SK-N-SH (cell line): ENCODE measurements at regions not wholly inside any gene's neighbourhood (a gene's known extent, or its start where the extent isn't known, plus 50 kb on each side); places are given as distances from the start of the nearest gene placed in this dataset.

ENCODE experiments used
- CTCF ChIA-PET: fragments of 300-600, 350-600 bp; formaldehyde crosslinking; extraction: SDS; loops from one replicate; lab custom pipeline; 2021; lab: Yijun Ruan, JAX
- POLR2A ChIA-PET: fragments of 350-600 bp; sonication (Branson Sonifier 250); formaldehyde crosslinking; extraction: SDS; loops from one replicate; lab custom pipeline; 2020; ENCODE audit warnings: antibody characterized with exemption, inconsistent platforms; lab: Yijun Ruan, JAX
- DNase-seq: peaks from one replicate; pipeline ENCODE4 v3.0.0; 2012
- H2AFZ ChIP-seq: fragments of 200-600 bp; sonication (generic); 2 replicates; pipeline ENCODE4 v1.8.1; 2016; ENCODE audit warnings: antibody characterized with exemption, mild to moderate bottlenecking, low read depth
- H3F3A ChIP-seq: fragments of 200-600 bp; sonication (generic); replicated peaks from 2 replicates; pipeline ENCODE3; 2016; ENCODE audit warnings: antibody characterized with exemption, mild to moderate bottlenecking; ENCODE audit not compliant: insufficient read depth
- H3K27ac ChIP-seq, 2 experiments: fragments of 200-500 bp in 1 of 2; fragments of 200-600 bp in 1 of 2; sonication (Bioruptor generic) in 1 of 2; sonication (generic), shearing (Covaris generic) in 1 of 2; 2 replicates each; pipeline versions ENCODE4 v1.5.1 to v1.6.1; 2014 to 2016; ENCODE audit warnings: low read depth in 2 of 2, inconsistent platforms in 1 of 2, low read length in 1 of 2, mild to moderate bottlenecking in 1 of 2, mixed read lengths in 1 of 2
- H3K27me3 ChIP-seq: fragments of 200-600 bp; sonication (generic), shearing (Covaris generic); 2 replicates; pipeline ENCODE4 v1.6.1; 2016; ENCODE audit warnings: mixed run types; ENCODE audit not compliant: insufficient read depth
- H3K36me3 ChIP-seq, 2 experiments: fragments of 200-500 bp in 1 of 2; fragments of 200-600 bp in 1 of 2; sonication (Bioruptor generic) in 1 of 2; sonication (generic) in 1 of 2; replicated peaks in 1 of 2; 2 replicates each; pipeline versions ENCODE3 to v1.5.1; 2014 to 2016; ENCODE audit warnings: low read length in 1 of 2, mild to moderate bottlenecking in 1 of 2; ENCODE audit not compliant: insufficient read depth in 2 of 2, control insufficient read depth in 1 of 2
- H3K4me1 ChIP-seq, 2 experiments: fragments of 200-500 bp in 1 of 2; fragments of 200-600 bp in 1 of 2; sonication (Bioruptor generic) in 1 of 2; sonication (generic), shearing (Covaris generic) in 1 of 2; 2 replicates each; pipeline versions ENCODE4 v1.5.1 to v1.6.1; 2014 to 2016; ENCODE audit warnings: low read depth in 1 of 2, low read length in 1 of 2, mixed run types in 1 of 2; ENCODE audit not compliant: insufficient read depth in 2 of 2, control insufficient read depth in 1 of 2
- H3K4me2 ChIP-seq: fragments of 200-600 bp; sonication (generic), shearing (Covaris generic); 2 replicates; pipeline ENCODE4 v1.6.1; 2017; ENCODE audit warnings: mixed run types
- H3K4me3 ChIP-seq, 2 experiments: fragments of 200-500 bp in 1 of 2; fragments of 200-600 bp in 1 of 2; sonication (Bioruptor generic) in 1 of 2; sonication (generic), shearing (Covaris generic) in 1 of 2; 2 replicates each; pipeline versions ENCODE4 v1.5.1 to v1.8.1; 2014 to 2016; ENCODE audit warnings: low read depth in 2 of 2, inconsistent platforms in 1 of 2, low read length in 1 of 2, mild to moderate bottlenecking in 1 of 2, mixed read lengths in 1 of 2, moderate library complexity in 1 of 2
- H3K79me2 ChIP-seq: fragments of 200-600 bp; sonication (generic); 2 replicates; pipeline ENCODE4 v1.8.1; 2017; ENCODE audit warnings: mild to moderate bottlenecking; ENCODE audit not compliant: insufficient read depth
- H3K9ac ChIP-seq: fragments of 200-600 bp; sonication (generic); 2 replicates; pipeline ENCODE4 v1.6.1; 2017; ENCODE audit warnings: mixed run types
- H3K9me2 ChIP-seq: fragments of 200-600 bp; sonication (generic); 2 replicates; pipeline ENCODE4 v1.6.1; 2017; ENCODE audit warnings: mixed run types
- H3K9me3 ChIP-seq: fragments of 200-600 bp; sonication (generic); 2 replicates; pipeline ENCODE4 v1.6.1; 2017; ENCODE audit warnings: mixed run types, mild to moderate bottlenecking, moderate library complexity
- H4K20me1 ChIP-seq: fragments of 200-600 bp; sonication (generic); 2 replicates; pipeline ENCODE4 v1.6.1; 2017; ENCODE audit warnings: mild to moderate bottlenecking, mixed run types; ENCODE audit not compliant: insufficient read depth
- CHD2 ChIP-seq: fragments of 150-350 bp; IDR thresholded peaks from 2 replicates; pipeline ENCODE4 v1.6.1; 2018; ENCODE audit warnings: low read length; ENCODE audit not compliant: partially characterized antibody
- FOSL2 ChIP-seq: IDR thresholded peaks from 2 replicates; pipeline ENCODE4 v1.4.0; 2012; ENCODE audit warnings: low read depth, mild to moderate bottlenecking, moderate library complexity, borderline replicate concordance
- FOXJ3 ChIP-seq: sonication (generic); formaldehyde crosslinking; IDR thresholded peaks from 2 replicates; pipeline ENCODE4 v1.5.1; 2020; ENCODE audit warnings: mild to moderate bottlenecking, missing genetic modification reagents
- GABPA ChIP-seq: IDR thresholded peaks from 2 replicates; pipeline ENCODE4 v1.4.0; 2012; ENCODE audit warnings: low read depth, mild to moderate bottlenecking
- NFIC ChIP-seq: IDR thresholded peaks from 2 replicates; pipeline ENCODE4 v1.4.0; 2012; ENCODE audit warnings: borderline replicate concordance
- NRF1 ChIP-seq: IDR thresholded peaks from 2 replicates; pipeline ENCODE4 v1.6.1; 2012; ENCODE audit warnings: low read depth, mild to moderate bottlenecking, low read length
- POLR2AphosphoS5 ChIP-seq: IDR thresholded peaks from 2 replicates; pipeline ENCODE4 v1.6.1; 2012; ENCODE audit warnings: low read depth, low read length
- RCOR1 ChIP-seq: fragments of 150-350 bp; IDR thresholded peaks from 2 replicates; pipeline ENCODE4 v1.6.1; 2017; ENCODE audit warnings: antibody characterized with exemption, low read length
- RXRA ChIP-seq: IDR thresholded peaks from 2 replicates; pipeline ENCODE4 v1.4.0; 2012; ENCODE audit warnings: low read depth, mild to moderate bottlenecking, borderline replicate concordance
- SIN3A ChIP-seq: IDR thresholded peaks from 2 replicates; pipeline ENCODE4 v1.6.1; 2012; ENCODE audit warnings: low read depth, mild to moderate bottlenecking, low read length, moderate library complexity, borderline replicate concordance
- SMC3 ChIP-seq: IDR thresholded peaks from 2 replicates; pipeline ENCODE4 v1.6.1; 2012; ENCODE audit warnings: low read depth, low read length, improper control_type of control experiment
- TAF1 ChIP-seq: IDR thresholded peaks from 2 replicates; pipeline ENCODE4 v1.6.1; 2012; ENCODE audit warnings: low read depth, mild to moderate bottlenecking, low read length, moderate library complexity, borderline replicate concordance
- TCF12 ChIP-seq: IDR thresholded peaks from 2 replicates; pipeline ENCODE4 v1.4.0; 2012
- TEAD4 ChIP-seq: IDR thresholded peaks from 2 replicates; pipeline ENCODE4 v1.4.0; 2012; ENCODE audit warnings: mild to moderate bottlenecking, borderline replicate concordance; ENCODE audit not compliant: insufficient read depth
- YY1 ChIP-seq: IDR thresholded peaks from 2 replicates; pipeline ENCODE4 v1.4.0; 2012; ENCODE audit warnings: low read depth, mild to moderate bottlenecking
- WGBS: methylation state at CpG from one replicate; pipeline ENCODE4 v1.1.6; 2017; ENCODE audit warnings: low lambda C conversion rate; 5-methylcytosine and 5-hydroxymethylcytosine counted together
- TF ChIP-seq, protein P1 (sequence below): IDR thresholded peaks from 2 replicates; pipeline ENCODE4 v1.4.0; 2012; ENCODE audit warnings: low read depth
- TF ChIP-seq, protein P2 (sequence below): IDR thresholded peaks from 2 replicates; pipeline ENCODE4 v1.4.0; 2012; ENCODE audit warnings: low read depth, borderline replicate concordance
- TF ChIP-seq, protein P3 (sequence below): fragments of 150-350 bp; IDR thresholded peaks from 2 replicates; pipeline ENCODE4 v1.6.1; 2016; ENCODE audit warnings: mild to moderate bottlenecking, low read depth, low read length
- TF ChIP-seq, protein P4 (sequence below): IDR thresholded peaks from 2 replicates; pipeline ENCODE4; 2012

DNA sequence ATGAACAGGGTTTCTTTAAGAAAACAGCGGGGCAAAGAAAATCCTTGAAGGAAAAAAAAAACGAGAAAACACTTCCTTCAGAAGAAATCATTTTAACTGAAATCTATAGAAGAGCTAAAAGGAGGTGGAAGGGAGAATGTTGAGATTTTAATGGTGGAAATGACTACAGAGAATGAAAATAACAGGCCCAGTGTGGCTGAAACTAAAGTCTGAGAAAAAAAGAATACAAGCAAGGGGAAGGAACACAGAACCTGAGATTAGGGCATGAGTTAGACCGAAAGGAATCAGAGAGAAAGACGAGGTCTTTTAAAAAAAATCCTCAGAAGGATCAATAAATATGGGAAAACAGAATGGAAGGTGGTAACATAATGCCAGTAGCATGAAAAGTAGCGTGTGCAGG lies 1230.0 kb upstream of the TENM3 start:
- H3K4me3 ChIP-seq, result no peak overlapping the region
- WGBS, result 20% methylated on average over 5 of the region's 5 CpGs
- no peaks in the 10 kb centered on the region for H3K36me3 ChIP-seq
- no peaks in the 10 kb centered on the region for H3K9me2 ChIP-seq
- no peak for DNase-seq
- TF ChIP-seq SMC3, result no peak
- no peaks in the 10 kb centered on the region for H4K20me1 ChIP-seq
- H3F3A ChIP-seq, result no peaks in the 10 kb centered on the region
- no peak overlapping the region for H3K27ac ChIP-seq
- ChIA-PET CTCF (no interaction called here), POLR2A (no interaction called here)
- H3K27me3 ChIP-seq, result no peaks in the 10 kb centered on the region
- no peaks in the 10 kb centered on the region for H3K79me2 ChIP-seq
- no peak overlapping the region for H3K9ac ChIP-seq
- no peaks in the 10 kb centered on the region for H3K9me3 ChIP-seq
- H2AFZ ChIP-seq, result no peak overlapping the region
- no peaks in the 10 kb centered on the region; a peak in 1 of 4 replicates for H3K4me1 ChIP-seq
- no peak overlapping the region for H3K4me2 ChIP-seq

DNA sequence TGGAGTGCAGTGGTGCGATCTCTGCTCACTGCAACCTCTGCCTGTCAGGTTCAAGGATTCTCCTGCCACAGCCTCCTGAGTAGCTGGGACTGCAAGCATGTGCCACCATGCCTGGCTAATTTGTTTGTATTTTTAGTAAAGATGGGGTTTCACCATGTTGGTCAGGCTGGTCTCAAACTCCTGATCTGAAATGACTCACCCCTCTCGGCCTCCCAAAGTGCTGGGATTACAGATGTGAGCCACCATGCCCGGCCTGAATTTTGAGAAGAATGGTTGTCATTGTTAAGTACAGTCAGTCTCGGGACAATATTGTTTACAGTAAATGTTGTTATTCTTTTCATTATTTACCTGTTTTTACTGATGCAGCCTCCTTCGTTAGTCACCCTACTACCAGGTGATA lies 1226.2 kb upstream of the TENM3 start:
- H3K27ac ChIP-seq, result no peak overlapping the region
- H3K79me2 ChIP-seq, result no peaks in the 10 kb centered on the region
- no peaks in the 10 kb centered on the region for H3K27me3 ChIP-seq
- 26% methylated on average over 5 of the region's 5 CpGs for WGBS
- H4K20me1 ChIP-seq, result no peaks in the 10 kb centered on the region
- DNase-seq, result no peak
- no peak overlapping the region for H3K4me3 ChIP-seq
- no peak overlapping the region for H2AFZ ChIP-seq
- no peaks in the 10 kb centered on the region for H3K36me3 ChIP-seq
- CTCF ChIA-PET, result interaction anchor here (0.6 kb wide), 1 partner anchor 1475 kb away, joined by 3 read pairs; no protein-coding TSS in a partner anchor
- POLR2A ChIA-PET, result no interaction called here
- H3K9me3 ChIP-seq, result no peaks in the 10 kb centered on the region
- H3F3A ChIP-seq, result no peaks in the 10 kb centered on the region
- H3K4me2 ChIP-seq, result no peak overlapping the region
- H3K9ac ChIP-seq, result no peak overlapping the region
- TF ChIP-seq SMC3 (no peak), NRF1 (no peak), RCOR1 (no peak), FOXJ3 (no peak), TAF1 (no peak), POLR2AphosphoS5 (no peak), FOSL2 (no peak), TCF12 (no peak), RXRA (no peak), YY1 (no peak)
- TF ChIP-seq, protein P1, sequence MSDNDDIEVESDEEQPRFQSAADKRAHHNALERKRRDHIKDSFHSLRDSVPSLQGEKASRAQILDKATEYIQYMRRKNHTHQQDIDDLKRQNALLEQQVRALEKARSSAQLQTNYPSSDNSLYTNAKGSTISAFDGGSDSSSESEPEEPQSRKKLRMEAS, result no peak
- TF ChIP-seq, protein P2, sequence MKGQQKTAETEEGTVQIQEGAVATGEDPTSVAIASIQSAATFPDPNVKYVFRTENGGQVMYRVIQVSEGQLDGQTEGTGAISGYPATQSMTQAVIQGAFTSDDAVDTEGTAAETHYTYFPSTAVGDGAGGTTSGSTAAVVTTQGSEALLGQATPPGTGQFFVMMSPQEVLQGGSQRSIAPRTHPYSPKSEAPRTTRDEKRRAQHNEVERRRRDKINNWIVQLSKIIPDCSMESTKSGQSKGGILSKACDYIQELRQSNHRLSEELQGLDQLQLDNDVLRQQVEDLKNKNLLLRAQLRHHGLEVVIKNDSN, result no peak
- no peaks in the 10 kb centered on the region for H3K4me1 ChIP-seq
- no peaks in the 10 kb centered on the region for H3K9me2 ChIP-seq

DNA sequence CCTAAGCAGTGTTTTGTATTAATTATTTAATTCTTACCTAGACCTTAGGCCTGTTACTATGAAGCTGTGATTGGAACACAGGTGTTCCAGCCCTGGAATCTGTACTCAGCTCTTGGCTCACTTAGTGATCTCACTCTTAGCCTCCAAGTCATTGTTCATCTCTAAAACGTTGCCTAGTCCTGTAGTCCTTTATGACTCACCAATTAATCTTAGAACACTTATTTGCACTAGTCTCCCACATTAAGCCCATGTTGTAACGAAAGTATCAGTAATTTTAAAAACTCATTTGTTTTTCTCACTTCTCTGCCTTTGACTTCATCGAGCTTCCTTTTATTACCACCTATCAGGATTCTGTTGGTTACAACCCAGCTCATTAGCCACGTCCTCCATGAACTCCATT lies 1224.7 kb upstream of the TENM3 start:
- 12% methylated on average over 4 of the region's 4 CpGs for WGBS
- Histone ChIP-seq H3K27me3 (no peaks in the 10 kb centered on the region), H3K9me3 (no peaks in the 10 kb centered on the region), H3K79me2 (no peaks in the 10 kb centered on the region), H2AFZ (no peak overlapping the region), H3K36me3 (no peaks in the 10 kb centered on the region), H3K9me2 (no peaks in the 10 kb centered on the region), H3F3A (no peaks in the 10 kb centered on the region), H3K27ac (no peak overlapping the region), H3K9ac (no peak overlapping the region), H3K4me2 (no peak overlapping the region), H3K4me3 (no peak overlapping the region), H4K20me1 (no peaks in the 10 kb centered on the region), H3K4me1 (no peaks in the 10 kb centered on the region)
- ChIA-PET CTCF (interaction anchor here (1.2 kb wide), 1 partner anchor 20 kb away, joined by 3 read pairs; no protein-coding TSS in a partner anchor), POLR2A (no interaction called here)
- DNase-seq, result no peak
- TF ChIP-seq SIN3A, result no peak
- TF ChIP-seq GABPA, result no peak
- TF ChIP-seq NFIC, result no peak
- TF ChIP-seq, protein P1, result no peak
- TF ChIP-seq, protein P3, sequence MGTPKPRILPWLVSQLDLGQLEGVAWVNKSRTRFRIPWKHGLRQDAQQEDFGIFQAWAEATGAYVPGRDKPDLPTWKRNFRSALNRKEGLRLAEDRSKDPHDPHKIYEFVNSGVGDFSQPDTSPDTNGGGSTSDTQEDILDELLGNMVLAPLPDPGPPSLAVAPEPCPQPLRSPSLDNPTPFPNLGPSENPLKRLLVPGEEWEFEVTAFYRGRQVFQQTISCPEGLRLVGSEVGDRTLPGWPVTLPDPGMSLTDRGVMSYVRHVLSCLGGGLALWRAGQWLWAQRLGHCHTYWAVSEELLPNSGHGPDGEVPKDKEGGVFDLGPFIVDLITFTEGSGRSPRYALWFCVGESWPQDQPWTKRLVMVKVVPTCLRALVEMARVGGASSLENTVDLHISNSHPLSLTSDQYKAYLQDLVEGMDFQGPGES, result no peak
- TF ChIP-seq CHD2, result no peak
- TF ChIP-seq, protein P2, result no peak
- no peak for TF ChIP-seq FOSL2
- TF ChIP-seq TCF12, result no peak
- TF ChIP-seq TEAD4, result no peak
- no peak for TF ChIP-seq FOXJ3
- TF ChIP-seq, protein P4, sequence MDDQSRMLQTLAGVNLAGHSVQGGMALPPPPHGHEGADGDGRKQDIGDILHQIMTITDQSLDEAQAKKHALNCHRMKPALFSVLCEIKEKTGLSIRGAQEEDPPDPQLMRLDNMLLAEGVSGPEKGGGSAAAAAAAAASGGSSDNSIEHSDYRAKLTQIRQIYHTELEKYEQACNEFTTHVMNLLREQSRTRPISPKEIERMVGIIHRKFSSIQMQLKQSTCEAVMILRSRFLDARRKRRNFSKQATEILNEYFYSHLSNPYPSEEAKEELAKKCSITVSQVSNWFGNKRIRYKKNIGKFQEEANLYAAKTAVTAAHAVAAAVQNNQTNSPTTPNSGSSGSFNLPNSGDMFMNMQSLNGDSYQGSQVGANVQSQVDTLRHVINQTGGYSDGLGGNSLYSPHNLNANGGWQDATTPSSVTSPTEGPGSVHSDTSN, result no peak
